ENCODE measurements at regions not wholly inside any gene's neighbourhood (a gene's known extent, or its start where the extent isn't known, plus 50 kb on each side); places are given as distances from the start of the nearest gene placed in this dataset.

DNA sequence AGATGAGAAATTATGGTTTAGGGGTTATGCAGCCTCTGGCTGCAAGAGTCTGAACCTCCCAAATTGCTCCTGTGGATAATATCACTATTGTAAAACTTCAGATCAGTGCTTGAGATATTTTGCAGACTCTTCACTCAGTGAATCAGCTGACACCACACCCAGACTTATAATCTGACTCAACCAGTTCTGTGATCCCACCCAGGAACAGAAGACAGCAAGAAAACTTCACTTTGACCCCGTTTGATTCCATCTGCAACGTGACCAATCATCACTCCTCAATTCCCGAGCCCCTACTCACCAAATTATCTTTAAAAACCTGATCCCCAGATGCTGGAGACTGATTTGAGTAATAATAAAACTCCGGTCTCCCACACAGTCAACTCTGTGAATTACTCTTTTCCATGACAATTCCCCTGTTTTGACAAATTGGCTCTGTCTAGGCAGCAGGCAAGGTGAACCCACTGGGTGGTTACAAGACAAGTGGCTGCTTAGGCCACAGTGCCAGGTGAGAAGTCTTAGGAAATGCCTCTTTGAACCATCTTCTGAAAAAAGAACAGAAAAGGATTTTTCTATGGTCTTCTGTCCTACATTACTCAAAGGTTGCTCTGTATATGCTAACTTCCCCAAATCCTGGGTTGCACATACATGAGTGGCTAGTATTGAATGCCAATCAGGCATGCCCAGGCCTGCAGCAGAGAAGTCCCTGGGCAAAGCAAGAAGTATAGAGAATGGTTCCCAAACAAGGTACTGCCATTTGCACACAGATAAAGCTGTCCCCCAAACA lies 588.0 kb downstream of the PRELID2 start:
- TF ChIP-seq, protein P1, sequence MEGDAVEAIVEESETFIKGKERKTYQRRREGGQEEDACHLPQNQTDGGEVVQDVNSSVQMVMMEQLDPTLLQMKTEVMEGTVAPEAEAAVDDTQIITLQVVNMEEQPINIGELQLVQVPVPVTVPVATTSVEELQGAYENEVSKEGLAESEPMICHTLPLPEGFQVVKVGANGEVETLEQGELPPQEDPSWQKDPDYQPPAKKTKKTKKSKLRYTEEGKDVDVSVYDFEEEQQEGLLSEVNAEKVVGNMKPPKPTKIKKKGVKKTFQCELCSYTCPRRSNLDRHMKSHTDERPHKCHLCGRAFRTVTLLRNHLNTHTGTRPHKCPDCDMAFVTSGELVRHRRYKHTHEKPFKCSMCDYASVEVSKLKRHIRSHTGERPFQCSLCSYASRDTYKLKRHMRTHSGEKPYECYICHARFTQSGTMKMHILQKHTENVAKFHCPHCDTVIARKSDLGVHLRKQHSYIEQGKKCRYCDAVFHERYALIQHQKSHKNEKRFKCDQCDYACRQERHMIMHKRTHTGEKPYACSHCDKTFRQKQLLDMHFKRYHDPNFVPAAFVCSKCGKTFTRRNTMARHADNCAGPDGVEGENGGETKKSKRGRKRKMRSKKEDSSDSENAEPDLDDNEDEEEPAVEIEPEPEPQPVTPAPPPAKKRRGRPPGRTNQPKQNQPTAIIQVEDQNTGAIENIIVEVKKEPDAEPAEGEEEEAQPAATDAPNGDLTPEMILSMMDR (IDR thresholded peaks at IDR 0.05), result no peak
- no peak for TF ChIP-seq POLR2A (IDR thresholded peaks at IDR 0.05)

Data from esophagus squamous epithelium (tissue), 4 donors.